ENCODE measurements at regions not wholly inside any gene's neighbourhood (a gene's known extent, or its start where the extent isn't known, plus 50 kb on each side); places are given as distances from the start of the nearest gene placed in this dataset.

DNA sequence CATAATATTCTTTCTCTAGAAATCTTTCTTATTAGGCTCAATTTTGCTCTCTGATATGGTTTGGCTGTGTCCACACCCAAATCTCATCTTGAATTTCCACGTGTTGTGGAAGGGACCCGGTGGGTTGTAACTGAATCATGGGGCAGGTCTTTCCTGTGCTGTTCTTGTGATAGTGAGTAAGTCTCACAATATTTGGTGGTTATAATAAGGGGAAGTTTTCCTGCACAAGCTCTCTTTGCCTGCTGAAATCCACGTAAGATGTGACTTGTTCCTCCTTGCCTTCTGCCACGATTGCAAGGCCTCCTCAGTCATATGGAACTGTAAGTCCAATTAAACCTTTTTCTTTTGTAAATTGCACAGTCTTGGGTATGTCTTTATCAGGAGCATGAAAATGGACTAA lies 73.8 kb downstream of the CAVIN2 start:
- TF ChIP-seq, protein P1, sequence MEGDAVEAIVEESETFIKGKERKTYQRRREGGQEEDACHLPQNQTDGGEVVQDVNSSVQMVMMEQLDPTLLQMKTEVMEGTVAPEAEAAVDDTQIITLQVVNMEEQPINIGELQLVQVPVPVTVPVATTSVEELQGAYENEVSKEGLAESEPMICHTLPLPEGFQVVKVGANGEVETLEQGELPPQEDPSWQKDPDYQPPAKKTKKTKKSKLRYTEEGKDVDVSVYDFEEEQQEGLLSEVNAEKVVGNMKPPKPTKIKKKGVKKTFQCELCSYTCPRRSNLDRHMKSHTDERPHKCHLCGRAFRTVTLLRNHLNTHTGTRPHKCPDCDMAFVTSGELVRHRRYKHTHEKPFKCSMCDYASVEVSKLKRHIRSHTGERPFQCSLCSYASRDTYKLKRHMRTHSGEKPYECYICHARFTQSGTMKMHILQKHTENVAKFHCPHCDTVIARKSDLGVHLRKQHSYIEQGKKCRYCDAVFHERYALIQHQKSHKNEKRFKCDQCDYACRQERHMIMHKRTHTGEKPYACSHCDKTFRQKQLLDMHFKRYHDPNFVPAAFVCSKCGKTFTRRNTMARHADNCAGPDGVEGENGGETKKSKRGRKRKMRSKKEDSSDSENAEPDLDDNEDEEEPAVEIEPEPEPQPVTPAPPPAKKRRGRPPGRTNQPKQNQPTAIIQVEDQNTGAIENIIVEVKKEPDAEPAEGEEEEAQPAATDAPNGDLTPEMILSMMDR (IDR thresholded peaks at IDR 0.05): no peak
- TF ChIP-seq POLR2A (IDR thresholded peaks at IDR 0.05): no peak
